ENCODE measurements at regions not wholly inside any gene's neighbourhood (a gene's known extent, or its start where the extent isn't known, plus 50 kb on each side); places are given as distances from the start of the nearest gene placed in this dataset.
"Not testable (repeated sequence)": the region's sequence is repeated elsewhere in the genome, so short reads cannot be mapped to it uniquely, and the experiment has no call there.

GRCh38 chr10:78096486-78096885 is 62.8 kb downstream of the RPS24 start:
- in situ Hi-C loops (cut with MboI; ENCODE audit: low sequenced_read_pairs, unreplicated experiment); DNase-seq (ENCODE audit: low spot score): not testable (repeated sequence)

GRCh38 chr10:78102593-78102992 is 68.9 kb downstream of the RPS24 start:
- in situ Hi-C loops (cut with MboI; ENCODE audit: low sequenced_read_pairs, unreplicated experiment); DNase-seq (ENCODE audit: low spot score): not testable (repeated sequence)

- DNase-seq (ENCODE audit: low spot score): no peak
- in situ Hi-C loops (cut with MboI; ENCODE audit: low sequenced_read_pairs, unreplicated experiment): no loop called here
- no peak for TF ChIP-seq CTCF (IDR thresholded peaks at IDR 0.05; ENCODE audit: borderline replicate concordance, control extremely low read depth, extremely low read depth, insufficient read depth, missing control alignments)
These were observed 75.5 kb downstream of the RPS24 start for GRCh38 chr10:78109210-78109609.

GRCh38 chr10:78115135-78115853 is 81.6 kb downstream of the RPS24 start:
- no peak for TF ChIP-seq CTCF (IDR thresholded peaks at IDR 0.05; ENCODE audit: borderline replicate concordance, control extremely low read depth, extremely low read depth, insufficient read depth, missing control alignments)
- in situ Hi-C loops (cut with MboI; ENCODE audit: low sequenced_read_pairs, unreplicated experiment): no loop called here
- no peak for DNase-seq (ENCODE audit: low spot score)

GRCh38 chr10:78116361-78116760 is 82.7 kb downstream of the RPS24 start:
- no peak for TF ChIP-seq CTCF (IDR thresholded peaks at IDR 0.05; ENCODE audit: borderline replicate concordance, control extremely low read depth, extremely low read depth, insufficient read depth, missing control alignments)
- in situ Hi-C loops (cut with MboI; ENCODE audit: low sequenced_read_pairs, unreplicated experiment): no loop called here
- no peak for DNase-seq (ENCODE audit: low spot score)

GRCh38 chr10:78118591-78118990 is 84.9 kb downstream of the RPS24 start:
- no peak for DNase-seq (ENCODE audit: low spot score)
- in situ Hi-C loops (cut with MboI; ENCODE audit: low sequenced_read_pairs, unreplicated experiment): no loop called here
- TF ChIP-seq CTCF (IDR thresholded peaks at IDR 0.05; ENCODE audit: borderline replicate concordance, control extremely low read depth, extremely low read depth, insufficient read depth, missing control alignments): no peak

- no peak for TF ChIP-seq CTCF (IDR thresholded peaks at IDR 0.05; ENCODE audit: borderline replicate concordance, control extremely low read depth, extremely low read depth, insufficient read depth, missing control alignments)
- in situ Hi-C loops (cut with MboI; ENCODE audit: low sequenced_read_pairs, unreplicated experiment): no loop called here
- no peak for DNase-seq (ENCODE audit: low spot score)
These were observed 88.1 kb downstream of the RPS24 start for GRCh38 chr10:78121801-78122200.

GRCh38 chr10:78124167-78124566 is 90.5 kb downstream of the RPS24 start:
- DNase-seq (ENCODE audit: low spot score): no peak
- in situ Hi-C loops (cut with MboI; ENCODE audit: low sequenced_read_pairs, unreplicated experiment): no loop called here
- no peak for TF ChIP-seq CTCF (IDR thresholded peaks at IDR 0.05; ENCODE audit: borderline replicate concordance, control extremely low read depth, extremely low read depth, insufficient read depth, missing control alignments)

All from GM13976 (cell line).